ENCODE measurements at regions not wholly inside any gene's neighbourhood (a gene's known extent, or its start where the extent isn't known, plus 50 kb on each side); places are given as distances from the start of the nearest gene placed in this dataset.
"Not testable (repeated sequence)": the region's sequence is repeated elsewhere in the genome, so short reads cannot be mapped to it uniquely, and the experiment has no call there.

DNA sequence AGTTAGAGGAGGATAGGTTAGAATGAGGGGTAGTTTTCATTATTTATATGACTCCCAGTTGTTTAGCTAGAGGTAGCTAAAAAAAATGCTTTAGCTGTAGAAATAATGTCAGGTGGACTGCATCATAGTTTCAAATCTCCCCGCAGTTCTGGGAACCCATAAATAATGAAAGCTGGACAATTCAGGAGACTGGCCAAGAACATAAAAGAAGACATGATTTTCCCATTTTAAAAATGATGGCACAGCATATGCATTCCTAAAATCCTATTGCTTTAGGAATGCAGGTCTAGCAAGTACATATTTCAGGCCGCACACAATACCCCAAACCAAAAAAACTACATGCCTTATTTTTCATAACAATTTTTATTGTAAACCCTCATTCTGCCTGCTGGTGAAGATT is 143.3 kb downstream of the CTH start:
- DNase-seq (ENCODE audit: low read depth in 2 of 2): no peak

DNA sequence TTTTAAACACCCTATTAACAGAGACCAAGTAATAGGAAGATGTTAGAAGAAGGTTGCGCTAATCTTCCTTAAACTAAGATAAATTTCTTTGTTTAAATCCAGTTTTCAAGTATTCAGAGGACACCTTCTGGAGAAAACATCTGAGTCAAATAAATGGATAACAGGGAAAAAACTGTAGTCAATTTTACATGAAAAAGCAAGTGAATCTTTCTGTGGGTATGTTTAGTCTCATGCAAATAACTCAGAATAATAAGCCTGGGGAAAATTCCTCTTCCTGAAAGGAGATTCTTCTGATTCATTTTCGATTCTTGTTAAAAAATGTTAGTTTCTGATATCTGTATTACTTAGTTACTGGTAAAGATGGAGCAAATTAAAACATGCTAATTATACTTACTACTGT is 145.5 kb downstream of the CTH start:
- no peak for DNase-seq (ENCODE audit: low read depth in 2 of 2)

- DNase-seq (ENCODE audit: low read depth in 2 of 2): no peak
These were observed 156.1 kb downstream of the CTH start for GRCh38 chr1:70567167-70567566.

DNA sequence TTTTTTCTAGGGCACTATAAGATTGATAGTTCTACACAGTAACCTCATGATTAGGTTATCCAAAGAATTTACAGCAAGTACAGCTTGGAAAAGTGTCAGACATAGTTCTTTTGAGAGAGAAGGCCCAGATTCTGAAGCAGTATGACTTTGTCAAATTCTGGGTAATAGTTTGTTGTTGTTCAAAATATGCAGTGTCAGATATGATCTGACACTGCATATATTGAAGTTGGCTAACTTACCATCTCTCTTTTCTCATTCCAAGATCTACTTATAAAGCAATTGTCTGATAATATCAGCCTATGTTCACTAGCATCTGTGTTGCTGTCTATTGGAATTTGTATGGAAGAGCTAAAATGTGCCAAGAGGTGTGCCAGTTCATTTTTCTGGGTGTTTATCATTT is 160.1 kb downstream of the CTH start:
- DNase-seq (ENCODE audit: low read depth in 2 of 2): no peak

DNA sequence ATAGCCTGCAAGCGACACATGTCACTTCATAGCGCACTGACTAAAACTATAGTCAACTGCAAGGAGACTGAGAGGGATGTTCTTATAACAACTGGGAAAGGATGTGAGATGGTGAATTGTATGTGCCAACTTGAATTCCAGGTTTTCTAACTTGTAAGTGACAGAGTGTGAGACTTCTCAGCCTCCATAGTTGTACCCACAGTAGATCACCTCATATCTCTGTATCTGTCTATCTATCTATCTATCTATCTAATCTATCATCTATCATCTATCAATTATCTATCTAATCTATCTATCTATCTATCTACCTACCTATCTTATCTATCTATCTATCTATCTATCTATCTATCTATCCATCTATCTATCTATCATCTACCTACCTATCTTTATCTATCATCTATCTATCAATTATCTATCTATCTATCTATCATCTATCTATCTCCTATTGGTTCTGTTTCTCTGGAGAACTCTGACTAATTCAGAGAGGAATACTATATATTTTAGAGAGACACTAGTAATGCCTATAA is 162.3 kb downstream of the CTH start:
- no peak for DNase-seq (ENCODE audit: low read depth in 2 of 2)

DNA sequence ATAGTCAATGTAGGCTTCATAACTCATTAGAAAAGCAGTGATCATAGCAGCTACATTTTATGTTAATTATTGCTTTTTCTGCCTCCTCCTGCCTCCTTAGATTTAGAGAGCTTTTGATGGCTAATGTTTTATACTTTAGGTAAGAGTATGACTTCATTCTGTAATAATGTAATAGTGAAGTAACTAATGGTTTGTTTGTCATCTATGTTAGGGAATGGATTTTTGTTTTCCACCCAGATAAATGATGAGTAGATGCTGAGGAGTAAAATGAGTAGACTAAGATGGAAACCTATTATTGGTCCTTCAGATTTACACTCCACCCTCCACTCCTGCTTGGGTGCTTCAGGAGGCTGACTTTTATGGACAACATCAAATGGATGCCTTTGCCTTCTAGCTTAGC is 170.6 kb downstream of the CTH start:
- DNase-seq (ENCODE audit: low read depth in 2 of 2): no peak

GRCh38 chr1:70583522-70583921 is 172.5 kb downstream of the CTH start:
- DNase-seq (ENCODE audit: low read depth in 2 of 2): no peak

DNA sequence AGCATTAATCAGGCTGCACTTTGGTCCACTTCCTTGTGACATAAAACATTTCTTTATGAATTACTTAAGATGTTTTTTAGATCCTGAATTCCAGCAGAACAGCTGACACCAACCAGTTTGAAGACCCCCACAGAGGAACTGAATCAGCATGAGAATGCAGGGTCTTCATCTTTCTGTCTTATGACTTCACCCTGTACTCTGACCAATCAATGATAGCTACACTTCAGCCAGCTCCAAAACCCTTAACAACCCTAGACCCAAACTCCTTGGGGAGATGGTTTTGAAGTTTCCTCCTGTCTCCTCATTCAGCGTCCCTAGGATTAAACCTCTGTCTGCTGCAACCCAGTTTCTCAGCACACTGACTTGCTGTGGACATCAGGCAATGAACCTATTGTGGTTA is 175.0 kb downstream of the CTH start:
- DNase-seq (ENCODE audit: low read depth in 2 of 2): no peak

DNA sequence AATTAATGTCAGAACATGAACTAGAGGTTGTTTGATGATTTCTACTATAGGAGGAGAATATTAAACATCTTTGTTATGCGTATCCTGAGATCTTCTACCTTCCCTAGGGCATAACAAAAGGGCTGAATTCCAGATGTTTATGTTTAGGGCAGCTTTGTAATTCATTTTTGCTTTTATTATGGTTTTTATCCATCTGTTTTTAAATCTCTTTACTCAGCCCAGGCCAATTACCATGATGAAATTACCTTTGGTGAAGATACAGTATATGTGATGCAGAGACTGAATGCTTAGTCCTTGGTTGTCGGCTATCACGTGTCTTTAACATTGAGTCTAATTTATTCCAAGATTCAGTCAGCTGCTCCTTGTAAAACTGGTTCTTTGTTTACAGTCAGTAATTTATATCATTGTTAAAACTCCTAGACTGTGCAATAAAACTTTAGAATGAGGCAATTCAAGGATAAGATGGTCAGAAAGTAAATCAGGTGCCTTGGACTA is 176.9 kb downstream of the CTH start:
- no peak for DNase-seq (ENCODE audit: low read depth in 2 of 2)

DNA sequence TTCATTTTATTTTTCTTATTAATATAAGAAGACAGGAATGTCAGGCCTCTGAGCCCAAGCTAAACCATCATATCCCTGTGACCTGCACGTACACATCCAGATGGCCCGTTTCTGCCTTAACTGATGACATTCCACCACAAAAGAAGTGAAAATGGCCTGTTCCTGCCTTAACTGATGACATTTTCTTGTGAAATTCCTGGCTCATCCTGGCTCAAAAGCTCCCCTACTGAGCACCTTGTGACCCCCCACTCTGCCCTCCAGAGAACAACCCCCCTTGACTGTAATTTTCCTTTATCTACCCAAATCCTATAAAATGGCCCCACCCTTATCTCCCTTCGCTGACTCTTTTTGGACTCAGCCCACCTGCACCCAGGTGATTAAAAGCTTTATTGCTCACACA is 182.5 kb downstream of the CTH start:
- not testable (repeated sequence) for DNase-seq (ENCODE audit: low read depth in 2 of 2)

DNA sequence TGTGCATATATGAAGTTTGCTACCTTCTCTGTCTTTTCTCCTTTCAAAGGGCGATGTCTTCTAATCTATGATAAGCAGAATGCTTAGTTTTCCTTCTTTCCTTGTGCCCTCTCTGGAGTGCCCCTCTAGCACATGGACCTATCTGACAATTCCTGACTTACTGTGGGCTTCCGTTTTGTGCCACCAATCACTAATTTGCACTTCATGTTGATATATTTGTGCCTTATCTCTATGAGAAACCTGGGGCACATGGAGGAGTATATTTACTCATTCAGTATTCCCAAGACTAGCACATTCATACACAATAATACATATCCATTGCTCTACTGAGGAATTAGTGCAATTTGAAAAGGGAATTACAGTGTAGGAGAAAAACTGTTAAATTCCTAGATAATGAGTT is 197.7 kb downstream of the CTH start:
- no peak for DNase-seq (ENCODE audit: low read depth in 2 of 2)

GRCh38 chr1:70610164-70610563 is 199.1 kb downstream of the CTH start:
- not testable (repeated sequence) for DNase-seq (ENCODE audit: low read depth in 2 of 2)

GRCh38 chr1:70616946-70617345 is 205.9 kb downstream of the CTH start:
- no peak for DNase-seq (ENCODE audit: low read depth in 2 of 2)

DNA sequence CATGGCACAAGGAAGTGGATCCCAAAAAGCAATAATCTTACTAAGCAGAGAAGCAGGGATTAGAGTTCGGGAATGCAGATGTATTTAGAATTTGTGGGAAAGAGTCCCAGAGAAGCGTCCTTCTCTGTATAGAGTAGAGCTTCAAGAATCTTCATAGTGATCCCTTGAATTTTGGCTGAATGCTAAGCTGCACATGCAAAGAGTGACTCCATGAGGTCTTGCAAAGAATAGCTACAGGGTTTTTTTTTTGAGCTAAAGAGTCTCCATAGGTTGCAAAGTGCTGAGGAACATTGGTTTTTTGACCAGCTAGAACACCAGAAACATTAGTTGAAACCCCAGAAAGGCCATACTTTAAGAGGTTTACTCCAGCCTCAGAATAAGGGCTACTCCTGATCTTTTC is 206.7 kb downstream of the CTH start:
- DNase-seq (ENCODE audit: low read depth in 2 of 2): no peak

DNA sequence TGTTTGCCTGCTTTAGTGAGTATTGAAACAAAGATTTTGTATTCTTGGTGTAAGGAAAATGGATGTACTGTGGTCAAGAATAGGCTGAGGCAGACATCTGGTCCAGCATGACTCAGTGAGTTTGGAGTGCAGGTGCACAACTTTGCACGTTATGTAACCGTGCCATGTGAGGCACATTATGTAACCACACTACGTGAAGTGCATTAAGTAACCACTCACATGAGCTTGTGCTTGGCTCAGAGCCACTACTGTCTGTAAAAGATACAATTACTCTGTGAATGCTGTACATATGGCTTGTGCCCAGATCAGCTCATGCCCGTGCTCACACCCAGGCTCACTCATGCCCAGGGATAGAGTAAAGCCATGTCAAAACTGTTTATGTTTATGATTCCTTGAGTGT is 216.8 kb downstream of the CTH start:
- no peak for DNase-seq (ENCODE audit: low read depth in 2 of 2)

GRCh38 chr1:70628973-70629372 is 217.9 kb downstream of the CTH start:
- no peak for DNase-seq (ENCODE audit: low read depth in 2 of 2)

DNA sequence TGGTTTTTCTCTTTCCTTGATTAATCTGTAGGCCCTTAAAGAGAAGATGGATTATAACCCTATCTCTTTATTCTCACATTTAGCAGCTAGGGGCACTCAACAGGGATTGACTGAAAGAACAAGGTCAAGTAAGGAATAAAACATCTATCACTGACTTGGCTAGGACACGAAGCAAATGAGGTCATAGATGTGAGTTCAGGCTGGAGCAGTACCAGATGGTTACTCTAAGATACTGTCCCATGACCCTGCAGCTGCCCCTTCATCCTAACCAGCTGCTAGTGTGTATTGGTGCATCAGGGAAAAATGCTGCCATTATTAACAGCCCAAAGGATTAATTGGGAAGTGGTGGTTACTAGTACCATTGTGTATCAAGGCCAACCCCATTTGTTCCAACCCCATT is 221.9 kb downstream of the CTH start:
- no peak for DNase-seq (ENCODE audit: low read depth in 2 of 2)

GRCh38 chr1:70635868-70636267 is 224.8 kb downstream of the CTH start:
- no peak for DNase-seq (ENCODE audit: low read depth in 2 of 2)

DNA sequence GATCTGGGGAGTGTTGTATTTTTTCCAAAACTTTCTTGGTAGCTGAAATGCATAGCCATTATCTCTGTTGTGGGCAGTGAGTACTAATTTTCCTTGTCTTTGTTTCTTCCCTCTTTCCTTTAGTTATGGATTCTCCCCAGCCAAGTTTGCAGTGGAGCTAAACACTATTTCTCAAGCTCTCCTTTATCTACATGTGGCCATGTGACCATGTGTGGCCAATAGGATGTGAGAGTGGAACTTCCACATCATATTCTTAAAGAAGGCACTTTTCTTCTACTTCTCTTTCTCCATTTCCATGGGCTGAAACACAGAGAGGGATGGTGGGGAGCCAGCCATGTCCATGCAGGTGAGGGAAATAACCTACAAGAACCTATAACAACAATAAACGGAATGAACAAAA is 230.8 kb downstream of the CTH start:
- no peak for DNase-seq (ENCODE audit: low read depth in 2 of 2)

DNA sequence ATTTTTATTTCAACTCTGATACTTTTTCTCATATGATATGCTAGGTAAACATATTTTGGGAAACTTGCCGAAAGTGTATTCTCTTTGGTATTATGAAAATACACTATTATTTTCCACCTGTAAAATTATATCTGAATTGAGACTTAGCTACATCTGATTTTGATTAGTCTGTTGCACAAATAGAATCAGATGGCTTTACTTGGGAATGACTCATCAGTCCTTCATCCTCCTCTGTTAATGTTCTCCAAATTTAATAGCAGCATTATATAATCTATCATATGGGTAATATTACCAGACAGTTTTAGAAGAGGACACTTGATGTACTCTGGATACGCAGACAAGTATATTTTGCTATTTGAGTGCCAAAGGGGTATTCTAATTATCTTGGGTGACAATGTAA is 245.3 kb downstream of the CTH start:
- no peak for DNase-seq (ENCODE audit: low read depth in 2 of 2)

GRCh38 chr1:70659891-70660290 is 248.8 kb downstream of the CTH start:
- DNase-seq (ENCODE audit: low read depth in 2 of 2): no peak

DNA sequence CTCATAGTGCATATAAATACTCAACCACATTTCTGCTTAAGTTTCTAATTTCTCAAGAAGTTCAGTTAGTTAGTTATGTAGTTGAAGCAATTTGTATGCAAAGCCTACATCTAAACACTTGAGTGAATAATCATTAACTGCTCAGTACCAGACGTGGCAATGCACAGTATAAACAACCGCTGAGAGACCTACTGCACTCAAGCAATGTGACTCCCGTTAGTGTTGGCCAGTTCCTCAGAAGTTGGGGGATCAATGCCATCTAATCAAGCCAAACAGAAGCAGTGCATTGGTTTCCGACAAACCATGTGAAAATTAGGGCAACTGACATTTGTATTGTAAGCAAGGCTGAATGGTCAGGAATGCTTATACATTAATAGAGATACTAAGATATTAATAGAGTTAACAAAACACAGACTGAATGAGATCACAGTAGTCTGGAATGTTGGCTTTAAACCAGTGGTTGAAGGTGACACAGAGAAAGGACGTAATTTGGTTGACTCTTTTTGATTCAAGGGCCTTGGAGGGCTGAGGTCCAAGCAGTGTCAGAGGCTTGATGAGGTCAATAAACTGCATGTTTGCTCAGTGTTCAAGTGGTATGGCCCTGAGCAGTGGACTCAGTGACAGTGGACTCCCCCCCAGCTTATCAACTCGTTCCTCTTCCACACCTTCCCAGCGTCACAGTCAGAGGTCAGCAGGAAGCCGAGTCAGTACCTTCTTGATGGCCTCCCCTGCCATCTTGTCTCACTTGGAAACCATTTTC is 255.5 kb downstream of the CTH start:
- DNase-seq (ENCODE audit: low read depth in 2 of 2): no peak

- no peak for DNase-seq (ENCODE audit: low read depth in 2 of 2)
These were observed 256.6 kb downstream of the CTH start for GRCh38 chr1:70667494-70668170.

Measured in stimulated activated CD4-positive, alpha-beta T cell treated with anti-CD3 and anti-CD28 coated beads, Interleukin-12 subunit alpha, Interleukin-12 subunit beta, amount 100 ng/mL, for 24 hours (primary cell).